ENCODE measurements at regions not wholly inside any gene's neighbourhood (a gene's known extent, or its start where the extent isn't known, plus 50 kb on each side); places are given as distances from the start of the nearest gene placed in this dataset.

DNA sequence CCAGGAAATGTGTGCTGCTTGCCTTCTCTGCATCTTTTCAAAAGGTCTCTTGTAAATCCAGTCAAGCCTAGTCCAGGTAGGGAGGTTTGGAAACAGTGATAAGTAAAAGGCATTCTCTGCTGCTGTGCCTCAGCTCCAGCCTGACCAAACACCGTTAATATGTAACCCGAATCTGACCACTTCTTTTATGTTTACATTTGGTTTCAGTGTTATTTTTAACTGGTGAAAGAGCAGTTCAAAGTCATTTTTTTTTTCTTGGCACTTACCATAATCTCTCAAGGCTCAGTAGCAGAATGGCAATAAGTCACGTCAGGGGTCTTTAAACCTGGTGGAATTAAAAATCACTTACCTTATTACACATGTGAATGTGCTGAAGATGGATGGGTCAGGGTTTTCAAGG is 216.8 kb downstream of the PTEN start:
- H2BK15ac ChIP-seq (ENCODE audit: low read length): no peak overlapping the region
- no peak overlapping the region for H2BK20ac ChIP-seq (ENCODE audit: low read length)
- H3K23ac ChIP-seq (ENCODE audit: insufficient read length): no peak overlapping the region
- H2AK5ac ChIP-seq (ENCODE audit: low read depth, low read length): no peak overlapping the region
- DNase-seq (ENCODE audit: low read depth in 1 of 2, low spot score in 2 of 2) (no peak), FAIRE-seq (no peak)
- H3K56ac ChIP-seq (replicated peaks; ENCODE audit: insufficient read length, low read depth, low read length): no peak overlapping the region
- no peaks in the 10 kb centered on the region for H3K9me3 ChIP-seq (ENCODE audit: insufficient read depth in 2 of 2, low read depth in 1 of 2, low read length in 1 of 2)
- H3K4ac ChIP-seq (replicated peaks; ENCODE audit: insufficient read length, low read depth, low read length): no peak overlapping the region
- H3K9ac ChIP-seq (replicated peaks in 1 of 4; ENCODE audit: extremely low read depth in 1 of 4, low read depth in 3 of 4, low read length in 3 of 4): no peak overlapping the region
- no peak overlapping the region for H3K4me3 ChIP-seq (ENCODE audit: extremely low read depth in 1 of 4, insufficient read depth in 2 of 4, low read depth in 3 of 4, low read length in 4 of 4)
- H3K4me1 ChIP-seq (replicated peaks in 1 of 4; ENCODE audit: control insufficient read depth in 3 of 4, insufficient read depth in 4 of 4, low read length in 3 of 4): peaks cover 0 to 3% (median 0%) of the 10 kb centered on the region in 4 experiments; a peak in 1 of 7 replicates
- no peak overlapping the region for H4K5ac ChIP-seq (ENCODE audit: insufficient read length, low read depth, low read length)
- ChIA-PET POLR2A (ENCODE audit: partially characterized antibody) (no interaction called here), CTCF (ENCODE audit: partially characterized antibody) (interaction anchor here (0.8 to 1.2 kb wide), 4 partner anchors 11 to 230 kb away, joined by 3 read pairs; no protein-coding TSS in a partner anchor)
- H3K14ac ChIP-seq (ENCODE audit: insufficient read length): no peak overlapping the region
- no peak overlapping the region for H3K4me2 ChIP-seq (ENCODE audit: insufficient read depth in 1 of 2, low read depth in 2 of 2, low read length in 2 of 2)
- H4K8ac ChIP-seq (ENCODE audit: extremely low read depth, insufficient read depth, low read length): no peak overlapping the region
- no peaks in the 10 kb centered on the region for H3K27me3 ChIP-seq (replicated peaks in 1 of 4; ENCODE audit: control insufficient read depth in 3 of 4, extremely low read depth in 1 of 4, insufficient read depth in 3 of 4, low read length in 3 of 4)
- H3K36me3 ChIP-seq (ENCODE audit: control insufficient read depth in 2 of 4, insufficient read depth in 4 of 4, low read length in 3 of 4): no peaks in the 10 kb centered on the region
- H3K79me2 ChIP-seq (ENCODE audit: control insufficient read depth in 1 of 2, insufficient read depth in 2 of 2, low read length in 2 of 2): no peaks in the 10 kb centered on the region
- no peaks in the 10 kb centered on the region for H4K20me1 ChIP-seq (replicated peaks in 1 of 2; ENCODE audit: control insufficient read depth in 1 of 2, insufficient read depth in 2 of 2, low read length in 2 of 2)
- WGBS, 2 experiments (ENCODE audit: extremely low coverage in 1 of 2, insufficient coverage in 1 of 2, insufficient read length in 1 of 2, insufficient replicate concordance in 2 of 2, low coverage in 1 of 2, low lambda C conversion rate in 2 of 2, missing lambda C conversion rate in 1 of 2): 76% methylated on average over 3 of the region's 3 CpGs; no CpG with 5 or more reads in 1 of the 2 experiments
- H3K18ac ChIP-seq (ENCODE audit: extremely low read depth, low read length): no peak overlapping the region
- no peak overlapping the region for H4K91ac ChIP-seq (replicated peaks; ENCODE audit: insufficient read length, low read length)
- no peak overlapping the region for H3K27ac ChIP-seq (ENCODE audit: low read depth, low read length)
- H3K79me1 ChIP-seq (ENCODE audit: low read depth, low read length): no peaks in the 10 kb centered on the region
- 0 out of 2 replicates have a peak overlapping the region, but pooled peaks have one; percentile 17 for H2AFZ ChIP-seq (ENCODE audit: low read length)
- H2BK120ac ChIP-seq (replicated peaks; ENCODE audit: low read depth, low read length): no peak overlapping the region
- no peaks in the 10 kb centered on the region for H3K23me2 ChIP-seq (ENCODE audit: low read depth, low read length)
- H2BK12ac ChIP-seq (ENCODE audit: low read depth, low read length): no peak overlapping the region
- no peak overlapping the region for H2BK5ac ChIP-seq (ENCODE audit: low read depth, low read length)
- TF ChIP-seq CBX8 (IDR thresholded peaks at IDR 0.05; ENCODE audit: borderline replicate concordance, low read depth, low read length) (no peak), RBBP5 (IDR thresholded peaks at IDR 0.05; ENCODE audit: borderline replicate concordance, low read depth, low read length) (no peak), SIX5 (IDR thresholded peaks at IDR 0.05; ENCODE audit: low read depth, low read length) (no peak), KDM4A (IDR thresholded peaks at IDR 0.05; ENCODE audit: low read depth, low read length, severe bottlenecking) (no peak), KDM5A (IDR thresholded peaks at IDR 0.05; ENCODE audit: low read length) (no peak), BRCA1 (IDR thresholded peaks at IDR 0.05; ENCODE audit: low read depth, low read length) (no peak), HDAC2 (IDR thresholded peaks at IDR 0.05; ENCODE audit: borderline replicate concordance in 1 of 2, low read depth in 2 of 2, low read length in 2 of 2) (no peak), POLR2AphosphoS5 (IDR thresholded peaks at IDR 0.05; ENCODE audit: low read depth, low read length) (no peak), NANOG (IDR thresholded peaks at IDR 0.05; ENCODE audit: insufficient read depth, low read depth, low read length, poor library complexity, severe bottlenecking) (no peak), RAD21 (IDR thresholded peaks at IDR 0.05 in 1 of 2, conservative IDR thresholded peaks at IDR 0.05 in 1 of 2; ENCODE audit: low read depth in 2 of 2, low read length in 2 of 2) (no peak), CHD1 (IDR thresholded peaks at IDR 0.05; ENCODE audit: low read depth, low read length) (no peak), TEAD4 (IDR thresholded peaks at IDR 0.05; ENCODE audit: low read depth, low read length) (no peak)
- TF ChIP-seq, protein P1, sequence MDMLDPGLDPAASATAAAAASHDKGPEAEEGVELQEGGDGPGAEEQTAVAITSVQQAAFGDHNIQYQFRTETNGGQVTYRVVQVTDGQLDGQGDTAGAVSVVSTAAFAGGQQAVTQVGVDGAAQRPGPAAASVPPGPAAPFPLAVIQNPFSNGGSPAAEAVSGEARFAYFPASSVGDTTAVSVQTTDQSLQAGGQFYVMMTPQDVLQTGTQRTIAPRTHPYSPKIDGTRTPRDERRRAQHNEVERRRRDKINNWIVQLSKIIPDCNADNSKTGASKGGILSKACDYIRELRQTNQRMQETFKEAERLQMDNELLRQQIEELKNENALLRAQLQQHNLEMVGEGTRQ (IDR thresholded peaks at IDR 0.05; ENCODE audit: low read length): no peak

Measured in H1 (cell line).